Liver (tissue), 3 donors: ENCODE measurements at regions not wholly inside any gene's neighbourhood (a gene's known extent, or its start where the extent isn't known, plus 50 kb on each side); places are given as distances from the start of the nearest gene placed in this dataset.

Experiments used
- EGR1 ChIP-seq, 2 donors: IDR thresholded peaks; 2 replicates each; pipeline ENCODE4 v1.6.1; 2016 to 2018; ENCODE audit warnings: antibody characterized with exemption in 2 of 2, low read depth in 2 of 2
- HNF4A ChIP-seq, 2 donors: conservative IDR thresholded peaks; 2 replicates each; pipeline ENCODE4 v1.6.1; 2016; ENCODE audit warnings: antibody characterized with exemption in 2 of 2, mild to moderate bottlenecking in 2 of 2
- JUND ChIP-seq, 2 donors: IDR thresholded peaks; 2 replicates each; pipeline ENCODE4 v1.6.1; 2016; ENCODE audit warnings: antibody characterized with exemption in 2 of 2
- REST ChIP-seq: IDR thresholded peaks from 2 replicates; pipeline ENCODE4 v1.6.1; 2016; ENCODE audit warnings: antibody characterized with exemption, mild to moderate bottlenecking
- TAF1 ChIP-seq: conservative IDR thresholded peaks from 2 replicates; pipeline ENCODE4 v1.6.1; 2016; ENCODE audit warnings: antibody characterized with exemption, mild to moderate bottlenecking
- ZBTB33 ChIP-seq: IDR thresholded peaks from 2 replicates; pipeline ENCODE4 v1.6.1; 2016; ENCODE audit warnings: antibody characterized with exemption
- TF ChIP-seq, protein P1 (sequence below): fragments of 150-350 bp; IDR thresholded peaks from 2 replicates; pipeline ENCODE4 v1.5.1; 2017; ENCODE audit warnings: improper control_type of control experiment, low read depth, low read length; ENCODE audit not compliant: missing input control
- TF ChIP-seq, protein P2 (sequence below): IDR thresholded peaks from 2 replicates; pipeline ENCODE4 v1.6.1; 2016; ENCODE audit warnings: antibody characterized with exemption
- donor health status: healthy.
- donor health status: healthy.

GRCh38 chr11:90912631-90913030, 689.8 kb upstream of the CHORDC1 start:
- TF ChIP-seq JUND (IDR thresholded peaks at IDR 0.05) (no peak), REST (no peak), HNF4A (conservative IDR thresholded peaks at IDR 0.05) (no peak), TAF1 (no peak), ZBTB33 (no peak), EGR1 (IDR thresholded peaks at IDR 0.05; ENCODE audit: low read depth in 2 of 2) (no peak)
- TF ChIP-seq, protein P1, sequence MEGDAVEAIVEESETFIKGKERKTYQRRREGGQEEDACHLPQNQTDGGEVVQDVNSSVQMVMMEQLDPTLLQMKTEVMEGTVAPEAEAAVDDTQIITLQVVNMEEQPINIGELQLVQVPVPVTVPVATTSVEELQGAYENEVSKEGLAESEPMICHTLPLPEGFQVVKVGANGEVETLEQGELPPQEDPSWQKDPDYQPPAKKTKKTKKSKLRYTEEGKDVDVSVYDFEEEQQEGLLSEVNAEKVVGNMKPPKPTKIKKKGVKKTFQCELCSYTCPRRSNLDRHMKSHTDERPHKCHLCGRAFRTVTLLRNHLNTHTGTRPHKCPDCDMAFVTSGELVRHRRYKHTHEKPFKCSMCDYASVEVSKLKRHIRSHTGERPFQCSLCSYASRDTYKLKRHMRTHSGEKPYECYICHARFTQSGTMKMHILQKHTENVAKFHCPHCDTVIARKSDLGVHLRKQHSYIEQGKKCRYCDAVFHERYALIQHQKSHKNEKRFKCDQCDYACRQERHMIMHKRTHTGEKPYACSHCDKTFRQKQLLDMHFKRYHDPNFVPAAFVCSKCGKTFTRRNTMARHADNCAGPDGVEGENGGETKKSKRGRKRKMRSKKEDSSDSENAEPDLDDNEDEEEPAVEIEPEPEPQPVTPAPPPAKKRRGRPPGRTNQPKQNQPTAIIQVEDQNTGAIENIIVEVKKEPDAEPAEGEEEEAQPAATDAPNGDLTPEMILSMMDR, result no peak
- TF ChIP-seq, protein P2, sequence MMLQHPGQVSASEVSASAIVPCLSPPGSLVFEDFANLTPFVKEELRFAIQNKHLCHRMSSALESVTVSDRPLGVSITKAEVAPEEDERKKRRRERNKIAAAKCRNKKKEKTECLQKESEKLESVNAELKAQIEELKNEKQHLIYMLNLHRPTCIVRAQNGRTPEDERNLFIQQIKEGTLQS, result no peak
